ENCODE measurements at regions not wholly inside any gene's neighbourhood (a gene's known extent, or its start where the extent isn't known, plus 50 kb on each side); places are given as distances from the start of the nearest gene placed in this dataset.

GRCh38 chr9:13990331-13990730 is 323.6 kb downstream of the NFIB start:
- FAIRE-seq, result no peak

GRCh38 chr9:13988944-13989343 is 325.0 kb downstream of the NFIB start:
- FAIRE-seq, result no peak

GRCh38 chr9:13983607-13984006 is 330.3 kb downstream of the NFIB start:
- FAIRE-seq, result no peak

GRCh38 chr9:13979941-13980318 is 334.0 kb downstream of the NFIB start:
- FAIRE-seq, result no peak

GRCh38 chr9:13975611-13976290 is 338.2 kb downstream of the NFIB start:
- no peak for FAIRE-seq

GRCh38 chr9:13974891-13975290 is 339.1 kb downstream of the NFIB start:
- FAIRE-seq, result no peak

- FAIRE-seq, result no peak
These were observed 341.8 kb downstream of the NFIB start for GRCh38 chr9:13971966-13972655.

GRCh38 chr9:13971415-13971814 is 342.5 kb downstream of the NFIB start:
- no peak for FAIRE-seq

GRCh38 chr9:13970426-13970825 is 343.5 kb downstream of the NFIB start:
- FAIRE-seq, result no peak

- FAIRE-seq, result no peak
These were observed 343.9 kb downstream of the NFIB start for GRCh38 chr9:13970018-13970417.

- FAIRE-seq, result no peak
These were observed 346.5 kb downstream of the NFIB start for GRCh38 chr9:13967438-13967837.

- no peak for FAIRE-seq
These were observed 346.9 kb downstream of the NFIB start for GRCh38 chr9:13967011-13967410.

GRCh38 chr9:13963005-13963653 is 350.8 kb downstream of the NFIB start:
- no peak for FAIRE-seq

GRCh38 chr9:13962006-13962405 is 351.9 kb downstream of the NFIB start:
- FAIRE-seq, result no peak

GRCh38 chr9:13960011-13960765 is 353.8 kb downstream of the NFIB start:
- no peak for FAIRE-seq

- no peak for FAIRE-seq
These were observed 355.3 kb downstream of the NFIB start for GRCh38 chr9:13958672-13959071.

GRCh38 chr9:13957089-13957488 is 356.9 kb downstream of the NFIB start:
- no peak for FAIRE-seq

- FAIRE-seq, result no peak
These were observed 357.8 kb downstream of the NFIB start for GRCh38 chr9:13956107-13956506.

GRCh38 chr9:13952906-13953305 is 361.0 kb downstream of the NFIB start:
- FAIRE-seq, result no peak

GRCh38 chr9:13948037-13948436 is 365.9 kb downstream of the NFIB start:
- no peak for FAIRE-seq

- no peak for FAIRE-seq
These were observed 370.8 kb downstream of the NFIB start for GRCh38 chr9:13943176-13943575.

- no peak for FAIRE-seq
These were observed 371.2 kb downstream of the NFIB start for GRCh38 chr9:13942695-13943094.

- FAIRE-seq, result no peak
These were observed 371.7 kb downstream of the NFIB start for GRCh38 chr9:13942201-13942600.

All from colon (tissue), 2 donors.